Peyer's patch (tissue), 4 donors: ENCODE measurements at regions not wholly inside any gene's neighbourhood (a gene's known extent, or its start where the extent isn't known, plus 50 kb on each side); places are given as distances from the start of the nearest gene placed in this dataset.

Source experiments
- DNase-seq, 3 donors: peaks; one replicate each; pipeline ENCODE4 v3.0.0-alpha.2; 2017 to 2019
- H3K27ac ChIP-seq, 4 donors: fragments of 200-600 bp; sonication (generic); one replicate each; pipeline ENCODE4 v1.5.1; 2016 to 2019
- H3K27me3 ChIP-seq, 2 donors: fragments of 200-600 bp; sonication (generic); one replicate each; pipeline ENCODE4 v1.5.1; 2019
- H3K36me3 ChIP-seq, 3 donors: fragments of 200-600 bp; sonication (generic); one replicate each; pipeline ENCODE4 v1.5.1; 2016 to 2019
- H3K4me1 ChIP-seq, 4 donors: fragments of 200-600 bp; sonication (generic); one replicate each; pipeline ENCODE4 v1.5.1; 2016 to 2019
- H3K4me3 ChIP-seq, 4 donors: fragments of 200-600 bp; sonication (generic); 1 replicate in 3 of 4; 2 replicates in 1 of 4; pipeline ENCODE4 v1.5.1; 2016 to 2019; ENCODE audit warnings: mild to moderate bottlenecking in 1 of 4
- H3K9me3 ChIP-seq, 4 donors: fragments of 200-600 bp; sonication (generic); one replicate each; pipeline ENCODE4 v1.5.1; 2016 to 2019; ENCODE audit warnings: mild to moderate bottlenecking in 1 of 4
- POLR2A ChIP-seq, 2 donors: fragments of 450-650 bp; IDR thresholded peaks; one replicate each; pipeline ENCODE4 v1.5.1; 2017; ENCODE audit warnings: antibody characterized with exemption in 2 of 2, mild to moderate bottlenecking in 2 of 2, moderate library complexity in 2 of 2
- TF ChIP-seq, protein P1 (sequence below), 6 experiments: fragments of 450-650 bp in 4 of 6; fragments of 200-600 bp in 2 of 6; sonication (generic) in 1 of 6; IDR thresholded peaks; one replicate each; pipeline ENCODE4 v1.5.1; 2017 to 2019; ENCODE audit warnings: antibody characterized with exemption in 6 of 6, mild to moderate bottlenecking in 3 of 6, moderate library complexity in 1 of 6

DNA sequence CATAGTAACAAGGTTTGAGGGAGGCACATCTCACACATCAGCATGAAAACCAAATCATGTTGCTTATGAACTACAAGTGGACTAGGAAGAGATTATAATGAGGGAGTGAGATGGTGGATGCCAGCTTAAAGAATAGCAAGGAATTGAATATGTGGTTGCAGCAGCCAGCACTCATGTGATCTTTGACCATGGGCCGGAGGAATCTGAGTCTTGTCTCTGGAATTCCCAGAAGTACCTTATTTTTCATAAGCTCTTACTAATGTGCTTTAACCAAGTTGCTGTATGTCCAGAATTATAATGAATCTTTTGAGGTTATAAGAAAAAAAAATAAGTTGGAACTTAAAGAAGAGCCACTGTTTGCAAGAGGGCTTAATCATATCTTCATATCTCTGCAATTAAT is 97.0 kb downstream of the DISP1 start:
- TF ChIP-seq, protein P1, sequence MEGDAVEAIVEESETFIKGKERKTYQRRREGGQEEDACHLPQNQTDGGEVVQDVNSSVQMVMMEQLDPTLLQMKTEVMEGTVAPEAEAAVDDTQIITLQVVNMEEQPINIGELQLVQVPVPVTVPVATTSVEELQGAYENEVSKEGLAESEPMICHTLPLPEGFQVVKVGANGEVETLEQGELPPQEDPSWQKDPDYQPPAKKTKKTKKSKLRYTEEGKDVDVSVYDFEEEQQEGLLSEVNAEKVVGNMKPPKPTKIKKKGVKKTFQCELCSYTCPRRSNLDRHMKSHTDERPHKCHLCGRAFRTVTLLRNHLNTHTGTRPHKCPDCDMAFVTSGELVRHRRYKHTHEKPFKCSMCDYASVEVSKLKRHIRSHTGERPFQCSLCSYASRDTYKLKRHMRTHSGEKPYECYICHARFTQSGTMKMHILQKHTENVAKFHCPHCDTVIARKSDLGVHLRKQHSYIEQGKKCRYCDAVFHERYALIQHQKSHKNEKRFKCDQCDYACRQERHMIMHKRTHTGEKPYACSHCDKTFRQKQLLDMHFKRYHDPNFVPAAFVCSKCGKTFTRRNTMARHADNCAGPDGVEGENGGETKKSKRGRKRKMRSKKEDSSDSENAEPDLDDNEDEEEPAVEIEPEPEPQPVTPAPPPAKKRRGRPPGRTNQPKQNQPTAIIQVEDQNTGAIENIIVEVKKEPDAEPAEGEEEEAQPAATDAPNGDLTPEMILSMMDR (IDR thresholded peaks at IDR 0.05): no peak
- no peak for TF ChIP-seq POLR2A (IDR thresholded peaks at IDR 0.05)
- Histone ChIP-seq H3K27ac (no peak overlapping the region), H3K9me3 (no peaks in the 10 kb centered on the region), H3K4me3 (no peak overlapping the region), H3K27me3 (no peaks in the 10 kb centered on the region), H3K4me1 (no peaks in the 10 kb centered on the region), H3K36me3 (no peaks in the 10 kb centered on the region)
- DNase-seq: no peak

DNA sequence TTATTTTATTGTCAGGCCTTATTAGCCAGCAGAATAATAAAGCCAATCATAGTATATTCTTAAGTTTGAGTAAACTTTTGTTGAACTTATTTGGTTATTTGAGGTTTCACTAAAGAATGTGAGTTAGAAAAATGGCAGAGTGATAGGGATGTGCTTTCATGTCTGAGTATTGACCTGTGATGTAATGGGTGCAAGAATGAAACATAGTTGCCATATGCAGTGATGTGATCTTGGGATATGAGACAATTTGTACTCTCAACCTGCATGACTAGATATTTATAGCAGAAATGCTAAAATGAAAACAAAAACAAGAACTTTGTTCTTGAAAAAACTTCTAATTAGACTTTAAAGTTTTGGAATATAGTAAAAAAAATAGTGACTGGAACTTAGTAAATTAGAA is 97.9 kb downstream of the DISP1 start:
- H3K27me3 ChIP-seq: no peaks in the 10 kb centered on the region
- no peaks in the 10 kb centered on the region for H3K4me1 ChIP-seq
- peaks cover 0 to 6% (median 0%) of the 10 kb centered on the region in 4 donors for H3K9me3 ChIP-seq
- H3K27ac ChIP-seq: no peak overlapping the region
- H3K36me3 ChIP-seq: no peaks in the 10 kb centered on the region
- TF ChIP-seq POLR2A (IDR thresholded peaks at IDR 0.05): no peak
- TF ChIP-seq, protein P1 (IDR thresholded peaks at IDR 0.05): no peak
- no peak for DNase-seq
- no peak overlapping the region for H3K4me3 ChIP-seq

DNA sequence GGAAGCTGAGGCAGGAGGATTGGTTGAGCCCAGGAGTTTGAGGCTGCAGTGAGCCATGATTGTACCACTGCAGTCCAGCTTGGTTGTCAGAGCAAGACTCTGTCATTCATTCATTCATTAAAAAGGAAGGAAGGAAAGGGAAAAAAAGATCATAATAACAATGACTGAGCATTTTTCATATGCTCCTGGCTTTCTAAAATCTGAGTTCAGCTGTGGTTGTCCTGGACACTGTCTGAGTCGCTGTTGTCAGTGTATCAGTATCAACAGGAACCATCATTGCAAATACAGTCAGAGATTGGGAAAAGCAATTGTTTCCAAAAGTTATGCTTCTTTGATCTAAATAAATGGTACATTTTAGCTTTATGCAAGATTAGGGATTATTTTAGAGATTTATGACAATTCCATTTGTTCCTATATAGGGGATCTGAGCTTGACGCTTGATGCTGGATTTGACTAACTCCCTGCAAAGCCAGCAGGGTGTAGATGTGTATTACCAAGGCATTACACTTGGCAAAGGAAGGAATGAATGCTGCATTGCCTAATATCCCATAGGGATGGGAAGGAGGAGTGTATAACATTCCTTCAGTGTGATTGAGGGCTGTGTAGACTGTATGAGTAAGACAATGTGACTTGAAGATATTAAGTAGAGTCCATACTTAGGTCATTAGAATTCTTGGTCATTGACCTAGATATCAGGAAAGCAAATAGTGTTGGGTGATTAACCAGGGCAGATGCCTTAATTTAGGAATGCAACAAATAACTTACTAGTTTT is 100.2 kb downstream of the DISP1 start:
- Histone ChIP-seq H3K36me3 (no peaks in the 10 kb centered on the region), H3K4me3 (no peak overlapping the region), H3K4me1 (no peaks in the 10 kb centered on the region), H3K9me3 (peaks cover 0 to 6% (median 0%) of the 10 kb centered on the region in 4 donors), H3K27ac (no peak overlapping the region), H3K27me3 (no peaks in the 10 kb centered on the region)
- no peak for DNase-seq
- TF ChIP-seq, protein P1 (IDR thresholded peaks at IDR 0.05): no peak
- TF ChIP-seq POLR2A (IDR thresholded peaks at IDR 0.05): no peak

DNA sequence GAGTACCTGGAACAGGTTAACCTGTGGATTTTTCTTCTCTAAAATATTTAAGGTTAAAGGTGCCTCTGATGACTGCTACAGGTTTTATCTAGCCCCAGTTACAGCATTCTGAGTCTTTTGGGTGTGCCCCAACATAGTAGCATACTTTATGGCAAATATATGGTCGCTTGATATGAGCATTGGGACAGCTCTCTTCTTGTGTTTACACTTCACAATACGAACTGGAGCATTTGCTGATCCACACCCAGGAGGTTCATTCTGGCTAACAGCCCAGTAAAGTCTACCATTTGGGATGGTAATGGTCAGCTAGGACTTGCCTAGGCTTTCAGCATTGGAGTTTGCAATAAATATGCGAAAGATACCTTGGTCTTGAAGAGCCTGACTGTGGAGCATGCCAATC is 101.3 kb downstream of the DISP1 start:
- no peak for DNase-seq
- H3K27me3 ChIP-seq: no peaks in the 10 kb centered on the region
- H3K9me3 ChIP-seq: peaks cover 0 to 6% (median 0%) of the 10 kb centered on the region in 4 donors
- no peak for TF ChIP-seq POLR2A (IDR thresholded peaks at IDR 0.05)
- TF ChIP-seq, protein P1 (IDR thresholded peaks at IDR 0.05): no peak
- no peaks in the 10 kb centered on the region for H3K4me1 ChIP-seq
- H3K27ac ChIP-seq: no peak overlapping the region
- no peaks in the 10 kb centered on the region for H3K36me3 ChIP-seq
- no peak overlapping the region for H3K4me3 ChIP-seq

DNA sequence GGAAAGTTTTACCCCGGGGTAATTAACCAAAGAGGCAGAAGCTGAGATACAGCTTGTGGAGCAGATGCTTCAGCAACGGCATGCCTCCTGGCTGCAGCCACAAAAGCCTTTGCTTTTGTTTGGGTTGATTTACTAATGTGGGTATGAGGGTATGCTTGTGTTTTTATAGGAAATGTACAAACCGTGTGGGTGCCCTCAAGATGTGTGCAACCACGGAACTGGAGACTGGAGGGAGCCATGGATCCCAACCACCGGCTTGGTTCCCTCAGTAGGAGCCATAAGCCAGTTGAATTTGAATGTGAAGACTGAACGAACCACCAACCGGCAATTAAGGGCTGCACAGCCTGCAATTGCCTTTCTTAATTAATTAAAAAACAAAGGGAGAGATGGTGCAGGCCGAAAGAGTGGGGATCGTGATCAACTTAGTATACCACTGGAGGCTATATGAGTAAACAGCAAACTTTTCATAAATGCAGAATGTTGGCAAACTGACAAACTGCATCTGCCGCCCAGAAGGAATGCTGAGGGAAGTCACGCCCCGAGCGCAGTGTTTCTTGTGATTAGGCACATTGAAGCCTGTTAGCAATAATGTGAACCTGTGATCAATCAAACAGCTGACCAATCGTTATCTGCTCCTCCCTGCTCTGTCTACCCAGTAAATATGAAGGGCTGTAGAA is 104.1 kb downstream of the DISP1 start:
- no peak for TF ChIP-seq POLR2A (IDR thresholded peaks at IDR 0.05)
- TF ChIP-seq, protein P1 (IDR thresholded peaks at IDR 0.05): no peak
- no peak overlapping the region for H3K27ac ChIP-seq
- no peaks in the 10 kb centered on the region for H3K36me3 ChIP-seq
- H3K4me3 ChIP-seq: no peak overlapping the region
- H3K9me3 ChIP-seq: peaks cover 0 to 6% (median 0%) of the 10 kb centered on the region in 4 donors
- H3K27me3 ChIP-seq: no peaks in the 10 kb centered on the region
- H3K4me1 ChIP-seq: no peaks in the 10 kb centered on the region
- DNase-seq: no peak
